ENCODE measurements at regions not wholly inside any gene's neighbourhood (a gene's known extent, or its start where the extent isn't known, plus 50 kb on each side); places are given as distances from the start of the nearest gene placed in this dataset.
"Not testable (repeated sequence)": the region's sequence is repeated elsewhere in the genome, so short reads cannot be mapped to it uniquely, and the experiment has no call there.

DNA sequence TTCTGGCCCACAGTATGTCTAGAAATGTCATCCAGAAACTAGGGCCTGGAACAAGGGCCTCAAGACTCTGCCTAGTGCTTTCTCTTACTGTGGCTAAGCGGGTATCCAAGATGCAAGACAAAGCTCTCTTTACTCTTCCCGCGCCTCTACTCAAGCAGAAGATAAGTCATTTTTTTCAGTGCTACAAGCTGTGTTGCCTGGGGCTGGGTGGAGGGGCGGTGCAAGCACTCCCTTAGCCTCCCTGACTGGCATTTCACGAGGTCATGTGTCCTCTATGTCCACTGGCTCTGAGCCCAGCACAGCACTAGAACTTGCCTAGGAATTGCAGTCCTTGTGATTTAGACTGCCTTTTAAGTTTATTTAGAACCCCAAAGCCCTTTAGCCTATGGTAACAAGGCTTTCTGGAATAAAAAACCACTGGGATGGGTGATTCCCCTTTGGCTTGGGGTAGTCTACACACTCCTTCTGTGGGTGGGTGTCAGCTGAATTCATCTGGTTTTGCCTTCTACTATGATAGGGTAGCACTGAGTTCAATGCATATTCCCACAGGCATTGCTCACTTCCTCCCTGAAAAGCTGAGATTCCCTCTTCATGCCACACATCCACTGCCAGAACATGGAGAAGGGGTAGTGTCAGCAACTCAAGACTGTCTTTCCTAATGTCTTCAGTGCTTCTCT is 371.8 kb upstream of the KCND2 start:
- TF ChIP-seq, protein P1, sequence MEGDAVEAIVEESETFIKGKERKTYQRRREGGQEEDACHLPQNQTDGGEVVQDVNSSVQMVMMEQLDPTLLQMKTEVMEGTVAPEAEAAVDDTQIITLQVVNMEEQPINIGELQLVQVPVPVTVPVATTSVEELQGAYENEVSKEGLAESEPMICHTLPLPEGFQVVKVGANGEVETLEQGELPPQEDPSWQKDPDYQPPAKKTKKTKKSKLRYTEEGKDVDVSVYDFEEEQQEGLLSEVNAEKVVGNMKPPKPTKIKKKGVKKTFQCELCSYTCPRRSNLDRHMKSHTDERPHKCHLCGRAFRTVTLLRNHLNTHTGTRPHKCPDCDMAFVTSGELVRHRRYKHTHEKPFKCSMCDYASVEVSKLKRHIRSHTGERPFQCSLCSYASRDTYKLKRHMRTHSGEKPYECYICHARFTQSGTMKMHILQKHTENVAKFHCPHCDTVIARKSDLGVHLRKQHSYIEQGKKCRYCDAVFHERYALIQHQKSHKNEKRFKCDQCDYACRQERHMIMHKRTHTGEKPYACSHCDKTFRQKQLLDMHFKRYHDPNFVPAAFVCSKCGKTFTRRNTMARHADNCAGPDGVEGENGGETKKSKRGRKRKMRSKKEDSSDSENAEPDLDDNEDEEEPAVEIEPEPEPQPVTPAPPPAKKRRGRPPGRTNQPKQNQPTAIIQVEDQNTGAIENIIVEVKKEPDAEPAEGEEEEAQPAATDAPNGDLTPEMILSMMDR (IDR thresholded peaks at IDR 0.05; ENCODE audit: low read depth, low read length): no peak

DNA sequence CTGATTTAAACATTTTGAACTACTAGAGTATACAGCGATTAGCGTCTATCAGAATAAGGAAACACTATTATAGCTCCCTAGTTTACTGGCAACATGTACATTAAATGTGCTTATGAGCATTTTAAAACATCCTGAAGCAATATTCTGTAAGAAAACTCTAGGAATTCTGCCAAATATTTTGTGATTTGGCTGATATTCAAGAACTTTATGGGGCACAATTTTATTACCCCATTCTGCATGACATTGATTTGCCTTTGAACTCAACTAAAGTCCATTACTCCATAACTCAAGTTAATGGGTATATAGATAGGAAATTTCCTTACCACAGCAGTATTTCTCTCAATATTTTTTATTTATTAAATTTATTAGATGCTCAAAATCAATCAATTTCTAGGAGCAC is 369.9 kb upstream of the KCND2 start:
- H3K4me3 ChIP-seq (ENCODE audit: low read depth, low read length): no peak overlapping the region
- TF ChIP-seq, protein P1 (IDR thresholded peaks at IDR 0.05; ENCODE audit: low read depth, low read length): no peak

More for the DNA sequence above, 371.8 kb upstream of the KCND2 start:
- H3K4me3 ChIP-seq (ENCODE audit: low read depth, low read length): no peak overlapping the region

DNA sequence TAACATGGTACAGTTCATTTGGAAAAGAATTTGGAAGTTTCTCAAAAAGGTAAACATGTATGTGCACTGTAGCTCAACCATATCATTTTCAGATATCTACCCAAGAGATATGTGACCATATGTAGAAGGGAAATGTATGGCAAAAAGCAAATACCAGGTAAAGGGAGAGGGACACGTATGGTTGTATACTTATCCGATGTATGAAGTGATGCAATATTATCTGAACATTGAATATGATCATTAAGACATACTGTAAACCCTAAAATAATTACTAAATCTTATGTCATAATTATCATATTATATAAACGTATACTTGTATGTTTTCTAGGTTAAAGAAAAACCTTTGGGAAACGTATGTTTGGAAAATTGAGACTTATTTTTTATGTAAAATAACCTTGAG is 367.5 kb upstream of the KCND2 start:
- TF ChIP-seq, protein P1 (IDR thresholded peaks at IDR 0.05; ENCODE audit: low read depth, low read length): no peak
- no peak overlapping the region for H3K4me3 ChIP-seq (ENCODE audit: low read depth, low read length)

DNA sequence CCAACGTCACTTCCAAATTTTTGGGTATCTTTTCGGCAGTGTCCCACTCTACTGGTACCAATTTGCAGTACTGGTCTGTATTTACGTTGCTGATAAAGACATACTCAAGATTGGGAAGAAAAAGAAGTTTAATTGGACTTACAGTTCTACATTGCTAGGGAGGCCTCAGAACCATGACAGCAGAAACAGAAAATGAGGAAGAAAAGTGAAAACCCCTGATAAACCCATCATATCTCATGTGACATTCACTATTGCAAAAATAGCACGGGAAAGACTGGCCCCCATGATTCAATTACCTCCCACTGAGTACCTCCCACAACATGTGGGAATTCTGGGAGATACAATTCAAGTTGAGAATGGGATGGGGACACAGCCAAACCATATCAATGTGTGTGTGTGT is 364.0 kb upstream of the KCND2 start:
- TF ChIP-seq, protein P1 (IDR thresholded peaks at IDR 0.05; ENCODE audit: low read depth, low read length): no peak
- H3K4me3 ChIP-seq (ENCODE audit: low read depth, low read length): no peak overlapping the region

DNA sequence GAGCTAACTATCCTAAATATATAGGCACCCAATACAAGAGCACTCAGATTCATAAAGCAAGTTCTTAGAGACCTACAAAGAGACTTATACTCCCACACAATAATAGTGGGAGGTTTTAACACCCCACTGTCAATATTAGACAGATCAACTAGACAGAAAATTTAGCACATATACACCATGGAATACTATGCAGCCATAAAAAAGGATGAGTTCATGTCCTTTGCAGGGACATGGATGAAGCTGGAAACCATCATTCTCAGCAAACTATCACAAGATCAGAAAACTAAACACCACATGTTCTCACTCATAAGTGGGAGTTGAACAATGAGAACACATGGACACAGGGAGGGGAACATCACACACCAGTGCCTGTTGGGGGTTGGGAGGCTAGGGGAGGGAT is 358.9 kb upstream of the KCND2 start:
- not testable (repeated sequence) for H3K4me3 ChIP-seq (ENCODE audit: low read depth, low read length)

DNA sequence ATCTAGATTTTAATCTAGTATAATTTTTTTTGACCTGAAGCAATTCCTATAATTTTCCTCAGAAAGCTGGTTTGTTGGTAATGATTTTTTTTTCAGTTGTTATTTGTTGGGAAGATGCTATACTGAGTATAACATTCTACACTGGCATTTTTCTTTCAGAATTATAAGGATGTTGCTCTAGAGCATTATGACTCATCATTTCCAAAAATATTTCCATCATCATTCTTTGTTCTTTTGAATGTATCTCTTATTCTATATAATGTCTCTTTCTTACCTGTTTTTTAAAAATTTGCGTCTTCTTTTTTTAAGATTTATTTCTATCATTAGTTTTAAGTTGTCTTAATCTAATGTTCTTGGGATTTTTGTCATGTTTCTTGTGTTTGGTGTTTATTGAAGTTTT is 356.5 kb upstream of the KCND2 start:
- TF ChIP-seq, protein P1 (IDR thresholded peaks at IDR 0.05; ENCODE audit: low read depth, low read length): no peak
- H3K4me3 ChIP-seq (ENCODE audit: low read depth, low read length): no peak overlapping the region

DNA sequence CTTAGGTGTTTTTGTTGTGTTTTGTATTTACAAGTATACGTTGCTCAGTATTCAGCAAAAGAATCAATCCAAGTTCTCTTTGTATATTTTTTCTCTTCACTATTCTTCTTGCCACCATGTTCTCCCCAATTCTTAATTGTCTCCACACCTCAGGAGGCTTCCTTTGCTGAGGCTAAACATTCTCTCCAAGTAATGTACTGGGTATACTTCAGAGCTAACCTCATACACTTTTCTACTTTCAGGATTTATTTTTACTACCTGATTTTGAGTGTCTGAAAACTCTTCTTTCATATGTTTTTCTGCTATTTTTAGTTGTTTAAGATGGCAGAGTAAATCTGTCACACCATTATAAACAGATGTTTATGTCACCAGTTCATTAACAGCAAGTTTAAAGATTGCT is 354.8 kb upstream of the KCND2 start:
- TF ChIP-seq, protein P1 (IDR thresholded peaks at IDR 0.05; ENCODE audit: low read depth, low read length): no peak
- H3K4me3 ChIP-seq (ENCODE audit: low read depth, low read length): no peak overlapping the region

DNA sequence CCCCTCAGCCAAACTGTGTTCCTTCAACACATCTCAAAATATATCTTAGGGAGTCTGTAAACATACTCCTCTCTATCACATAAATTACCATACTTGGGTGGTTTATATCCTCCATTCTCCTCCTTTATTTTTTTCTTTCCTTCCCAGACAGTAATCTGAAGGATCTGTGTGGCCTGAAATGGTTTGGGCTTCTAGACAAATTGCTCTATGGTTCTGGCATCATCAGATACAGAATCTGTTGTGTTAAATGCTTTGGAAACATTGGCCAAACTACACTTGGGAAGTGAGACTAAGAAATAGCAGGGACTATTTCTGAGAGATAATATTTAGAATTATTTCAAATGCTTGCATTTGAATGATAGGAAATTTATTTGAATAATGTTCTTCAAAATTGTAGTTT is 353.0 kb upstream of the KCND2 start:
- TF ChIP-seq, protein P1 (IDR thresholded peaks at IDR 0.05; ENCODE audit: low read depth, low read length): no peak
- no peak overlapping the region for H3K4me3 ChIP-seq (ENCODE audit: low read depth, low read length)
